ENCODE measurements at regions not wholly inside any gene's neighbourhood (a gene's known extent, or its start where the extent isn't known, plus 50 kb on each side); places are given as distances from the start of the nearest gene placed in this dataset.
"Not testable (repeated sequence)": the region's sequence is repeated elsewhere in the genome, so short reads cannot be mapped to it uniquely, and the experiment has no call there.

DNA sequence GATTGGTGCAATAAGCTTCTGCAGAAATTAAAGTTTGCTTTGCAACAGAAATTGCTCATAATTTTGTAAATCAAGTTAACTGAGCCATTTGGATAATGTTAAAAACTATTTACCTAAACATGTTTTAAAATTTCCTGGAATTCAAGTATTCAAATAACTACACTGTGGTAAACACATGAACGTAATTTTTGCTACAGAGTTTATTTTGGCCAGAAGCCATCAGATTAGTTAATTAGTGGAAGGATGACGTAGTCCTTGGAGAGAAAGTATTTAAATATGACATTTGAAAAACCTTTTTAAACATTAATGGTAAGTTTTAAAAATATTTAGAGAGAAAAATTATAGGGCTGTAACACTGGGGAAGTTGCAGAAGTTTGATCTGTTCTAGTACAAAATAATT is 121.2 kb upstream of the UST start:
- intact Hi-C loops (cut with DNase I), result no loop called here
- Histone ChIP-seq H3K9me3 (ENCODE audit: control insufficient read depth, low read length) (no peaks in the 10 kb centered on the region), H3K27ac (ENCODE audit: low read depth in 1 of 2, low read length in 2 of 2) (no peak overlapping the region), H3K27me3 (ENCODE audit: control insufficient read depth in 1 of 2, insufficient read depth in 2 of 2, low read length in 1 of 2) (no peaks in the 10 kb centered on the region), H3K4me1 (ENCODE audit: control insufficient read depth in 1 of 2, insufficient read depth in 2 of 2, low read length in 2 of 2) (no peaks in the 10 kb centered on the region), H3K36me3 (ENCODE audit: control insufficient read depth in 1 of 2, insufficient read depth in 2 of 2, low read length in 1 of 2) (no peaks in the 10 kb centered on the region), H3K4me3 (ENCODE audit: low read length in 2 of 2) (no peak overlapping the region)
- DNase-seq (no peak), ATAC-seq (ENCODE audit: low FRiP score) (no peak)
- 4 to 7% methylated on average over 2 of the region's 2 CpGs for WGBS, 2 donors

DNA sequence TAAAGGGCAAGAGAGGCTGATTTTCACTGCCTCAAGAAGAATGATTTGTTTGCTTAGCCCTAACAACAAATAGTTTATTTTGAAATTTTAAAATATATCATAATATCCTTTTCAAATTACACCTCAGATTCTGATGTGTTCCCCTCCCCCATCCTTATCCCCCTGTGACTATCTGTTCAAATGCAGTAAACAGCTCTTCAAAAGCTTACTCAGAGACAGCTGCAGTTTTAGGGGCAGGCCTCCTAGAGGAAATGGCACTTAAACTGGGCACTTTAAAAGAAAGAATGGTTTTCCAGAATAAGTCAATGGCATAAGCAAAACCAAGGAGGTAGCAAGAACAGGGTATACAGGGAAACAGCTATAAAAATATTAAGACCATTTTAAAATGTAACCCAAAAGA is 118.6 kb upstream of the UST start:
- DNase-seq (no peak), ATAC-seq (ENCODE audit: low FRiP score) (no peak)
- no peak overlapping the region for H3K4me3 ChIP-seq (ENCODE audit: low read length in 2 of 2)
- no peaks in the 10 kb centered on the region for H3K27me3 ChIP-seq (ENCODE audit: control insufficient read depth in 1 of 2, insufficient read depth in 2 of 2, low read length in 1 of 2)
- intact Hi-C loops (cut with DNase I), result no loop called here
- no peak overlapping the region for H3K27ac ChIP-seq (ENCODE audit: low read depth in 1 of 2, low read length in 2 of 2)
- H3K36me3 ChIP-seq (ENCODE audit: control insufficient read depth in 1 of 2, insufficient read depth in 2 of 2, low read length in 1 of 2), result no peaks in the 10 kb centered on the region
- H3K4me1 ChIP-seq (ENCODE audit: control insufficient read depth in 1 of 2, insufficient read depth in 2 of 2, low read length in 2 of 2), result no peaks in the 10 kb centered on the region
- H3K9me3 ChIP-seq (ENCODE audit: control insufficient read depth, low read length), result no peaks in the 10 kb centered on the region

DNA sequence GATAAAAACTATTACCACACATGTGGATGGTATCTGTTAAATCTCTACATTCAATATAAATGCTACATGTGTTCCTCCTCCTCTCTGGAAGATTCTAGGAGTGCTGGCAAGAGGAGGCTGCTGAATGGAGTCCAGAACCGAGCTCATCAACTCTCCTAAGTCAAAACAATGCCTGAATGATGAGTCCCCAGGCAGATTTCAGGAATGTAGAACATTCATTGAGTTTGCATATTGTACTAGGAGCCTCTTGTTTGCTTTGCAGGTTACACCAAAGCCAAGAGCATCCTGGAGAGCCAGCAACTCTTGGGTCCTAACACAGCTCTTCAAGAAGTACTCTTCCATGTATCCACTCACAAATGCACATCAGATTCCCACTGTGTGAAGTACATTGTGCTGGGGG is 117.6 kb upstream of the UST start:
- H3K27me3 ChIP-seq (ENCODE audit: control insufficient read depth in 1 of 2, insufficient read depth in 2 of 2, low read length in 1 of 2), result no peaks in the 10 kb centered on the region
- intact Hi-C loops (cut with DNase I), result no loop called here
- no peaks in the 10 kb centered on the region for H3K36me3 ChIP-seq (ENCODE audit: control insufficient read depth in 1 of 2, insufficient read depth in 2 of 2, low read length in 1 of 2)
- H3K4me3 ChIP-seq (ENCODE audit: low read length in 2 of 2), result no peak overlapping the region
- H3K27ac ChIP-seq (ENCODE audit: low read depth in 1 of 2, low read length in 2 of 2), result no peak overlapping the region
- H3K4me1 ChIP-seq (ENCODE audit: control insufficient read depth in 1 of 2, insufficient read depth in 2 of 2, low read length in 2 of 2), result no peaks in the 10 kb centered on the region
- H3K9me3 ChIP-seq (ENCODE audit: control insufficient read depth, low read length), result no peaks in the 10 kb centered on the region
- DNase-seq, result no peak
- 72 to 75% methylated on average over 1 of the region's 1 CpG for WGBS, 2 donors
- ATAC-seq (ENCODE audit: low FRiP score), result peak; percentile 60

- H3K9me3 ChIP-seq (ENCODE audit: control insufficient read depth, low read length), result no peaks in the 10 kb centered on the region
- 87 to 90% methylated on average over 3 of the region's 3 CpGs for WGBS, 2 donors
- H3K4me1 ChIP-seq (ENCODE audit: control insufficient read depth in 1 of 2, insufficient read depth in 2 of 2, low read length in 2 of 2), result no peaks in the 10 kb centered on the region
- no peak overlapping the region for H3K27ac ChIP-seq (ENCODE audit: low read depth in 1 of 2, low read length in 2 of 2)
- no peaks in the 10 kb centered on the region for H3K27me3 ChIP-seq (ENCODE audit: control insufficient read depth in 1 of 2, insufficient read depth in 2 of 2, low read length in 1 of 2)
- intact Hi-C loops (cut with DNase I), result no loop called here
- no peak overlapping the region for H3K4me3 ChIP-seq (ENCODE audit: low read length in 2 of 2)
- ATAC-seq (ENCODE audit: low FRiP score), result no peak
- DNase-seq, result no peak
- no peaks in the 10 kb centered on the region for H3K36me3 ChIP-seq (ENCODE audit: control insufficient read depth in 1 of 2, insufficient read depth in 2 of 2, low read length in 1 of 2)
Observed at GRCh38 chr6:148629592-148630465, 117.0 kb upstream of the UST start.

GRCh38 chr6:148635070-148635743 is 111.6 kb upstream of the UST start:
- intact Hi-C loops (cut with DNase I), result no loop called here
- Histone ChIP-seq H3K27ac (ENCODE audit: low read depth in 1 of 2, low read length in 2 of 2) (no peak overlapping the region), H3K36me3 (ENCODE audit: control insufficient read depth in 1 of 2, insufficient read depth in 2 of 2, low read length in 1 of 2) (no peaks in the 10 kb centered on the region), H3K4me1 (ENCODE audit: control insufficient read depth in 1 of 2, insufficient read depth in 2 of 2, low read length in 2 of 2) (peaks cover 0 to 3% of the 10 kb centered on the region in 2 donors), H3K4me3 (ENCODE audit: low read length in 2 of 2) (no peak overlapping the region), H3K27me3 (ENCODE audit: control insufficient read depth in 1 of 2, insufficient read depth in 2 of 2, low read length in 1 of 2) (no peaks in the 10 kb centered on the region), H3K9me3 (ENCODE audit: control insufficient read depth, low read length) (no peaks in the 10 kb centered on the region)
- DNase-seq (no peak), ATAC-seq (ENCODE audit: low FRiP score) (no peak)
- 96 to 97% methylated on average over 1 of the region's 1 CpG for WGBS, 2 donors

- WGBS, 2 donors, result 58 to 62% methylated on average over 8 of the region's 8 CpGs
- H3K36me3 ChIP-seq (ENCODE audit: control insufficient read depth in 1 of 2, insufficient read depth in 2 of 2, low read length in 1 of 2); H3K4me1 ChIP-seq (ENCODE audit: control insufficient read depth in 1 of 2, insufficient read depth in 2 of 2, low read length in 2 of 2); H3K9me3 ChIP-seq (ENCODE audit: control insufficient read depth, low read length); intact Hi-C loops (cut with DNase I); ATAC-seq (ENCODE audit: low FRiP score); H3K27ac ChIP-seq (ENCODE audit: low read depth in 1 of 2, low read length in 2 of 2); DNase-seq; H3K4me3 ChIP-seq (ENCODE audit: low read length in 2 of 2); H3K27me3 ChIP-seq (ENCODE audit: control insufficient read depth in 1 of 2, insufficient read depth in 2 of 2, low read length in 1 of 2): not testable (repeated sequence)
Observed at GRCh38 chr6:148641836-148642235, 105.0 kb upstream of the UST start.

- H3K27me3 ChIP-seq (ENCODE audit: control insufficient read depth in 1 of 2, insufficient read depth in 2 of 2, low read length in 1 of 2); H3K27ac ChIP-seq (ENCODE audit: low read depth in 1 of 2, low read length in 2 of 2); H3K4me1 ChIP-seq (ENCODE audit: control insufficient read depth in 1 of 2, insufficient read depth in 2 of 2, low read length in 2 of 2); DNase-seq; ATAC-seq (ENCODE audit: low FRiP score); H3K4me3 ChIP-seq (ENCODE audit: low read length in 2 of 2); H3K9me3 ChIP-seq (ENCODE audit: control insufficient read depth, low read length); intact Hi-C loops (cut with DNase I); H3K36me3 ChIP-seq (ENCODE audit: control insufficient read depth in 1 of 2, insufficient read depth in 2 of 2, low read length in 1 of 2): not testable (repeated sequence)
- WGBS, 2 donors, result 85 to 87% methylated on average over 3 of the region's 5 CpGs
Observed at GRCh38 chr6:148643208-148643607, 103.6 kb upstream of the UST start.

GRCh38 chr6:148645049-148645448 is 101.8 kb upstream of the UST start:
- H3K4me1 ChIP-seq (ENCODE audit: control insufficient read depth in 1 of 2, insufficient read depth in 2 of 2, low read length in 2 of 2); H3K36me3 ChIP-seq (ENCODE audit: control insufficient read depth in 1 of 2, insufficient read depth in 2 of 2, low read length in 1 of 2); H3K9me3 ChIP-seq (ENCODE audit: control insufficient read depth, low read length); H3K27ac ChIP-seq (ENCODE audit: low read depth in 1 of 2, low read length in 2 of 2); H3K4me3 ChIP-seq (ENCODE audit: low read length in 2 of 2); ATAC-seq (ENCODE audit: low FRiP score); H3K27me3 ChIP-seq (ENCODE audit: control insufficient read depth in 1 of 2, insufficient read depth in 2 of 2, low read length in 1 of 2); intact Hi-C loops (cut with DNase I); DNase-seq: not testable (repeated sequence)
- WGBS, 2 donors, result 88 to 90% methylated on average over 7 of the region's 7 CpGs

All from aorta (tissue), 5 donors.